Lower leg skin (tissue), 3 donors: ENCODE measurements at regions not wholly inside any gene's neighbourhood (a gene's known extent, or its start where the extent isn't known, plus 50 kb on each side); places are given as distances from the start of the nearest gene placed in this dataset.

Experiments
- CTCF ChIP-seq, 3 donors: fragments of 450-650 bp; IDR thresholded peaks; one replicate each; pipeline ENCODE4 v1.5.1; 2016; ENCODE audit warnings: antibody characterized with exemption in 3 of 3, mild to moderate bottlenecking in 3 of 3, moderate library complexity in 2 of 3
- POLR2A ChIP-seq, 2 donors: fragments of 450-650 bp; IDR thresholded peaks; one replicate each; pipeline ENCODE4 v1.6.1; 2016 to 2017; ENCODE audit warnings: antibody characterized with exemption in 2 of 2, mild to moderate bottlenecking in 1 of 2, moderate library complexity in 1 of 2

- TF ChIP-seq CTCF (IDR thresholded peaks at IDR 0.05) (no peak), POLR2A (IDR thresholded peaks at IDR 0.05) (no peak)
Measured at GRCh38 chr9:108138516-108138915, 648.9 kb upstream of the KLF4 start.
